H1 (cell line): ENCODE measurements at regions not wholly inside any gene's neighbourhood (a gene's known extent, or its start where the extent isn't known, plus 50 kb on each side); places are given as distances from the start of the nearest gene placed in this dataset.

Experiments
- CTCF ChIA-PET: fragments of 300-600 bp; sonication (Branson Sonifier 250); formaldehyde crosslinking; loops from one replicate; lab custom pipeline; 2021; ENCODE audit not compliant: partially characterized antibody; lab: Charles Lee
- POLR2A ChIA-PET: fragments of 300-600 bp; sonication (Branson Sonifier 250); formaldehyde crosslinking; loops from one replicate; lab custom pipeline; 2021; ENCODE audit warnings: inconsistent platforms; ENCODE audit not compliant: partially characterized antibody; lab: Charles Lee
- DNase-seq, 2 experiments: peaks; one replicate each; pipeline versions ENCODE4 v3.0.0 to v3.0.0-alpha.2; 2010 to 2022; ENCODE audit warnings: low spot score in 2 of 2, low read depth in 1 of 2, mixed read lengths in 1 of 2
- FAIRE-seq: peaks from 2 replicates; lab custom pipeline; 2011; peaks lifted over from hg19 to GRCh38; lab: Jason Lieb, UNC
- H2AFZ ChIP-seq: 2 replicates; pipeline ENCODE4 v1.8.1; 2012; ENCODE audit warnings: low read length, inconsistent platforms
- H2AK5ac ChIP-seq: 2 replicates; pipeline ENCODE4 v1.6.1; 2013; ENCODE audit warnings: low read depth, low read length
- H2BK120ac ChIP-seq: replicated peaks from 2 replicates; pipeline ENCODE3; 2013; ENCODE audit warnings: low read depth, low read length, inconsistent platforms
- H2BK12ac ChIP-seq: 2 replicates; pipeline ENCODE4 v1.6.1; 2013; ENCODE audit warnings: low read depth, low read length
- H2BK15ac ChIP-seq: 2 replicates; pipeline ENCODE4 v1.6.1; 2013; ENCODE audit warnings: low read length
- H2BK20ac ChIP-seq: 2 replicates; pipeline ENCODE4 v1.6.1; 2013; ENCODE audit warnings: low read length
- H2BK5ac ChIP-seq: 2 replicates; pipeline ENCODE4 v1.6.1; 2013; ENCODE audit warnings: low read depth, low read length
- H3K14ac ChIP-seq: 2 replicates; pipeline ENCODE4 v1.6.1; 2013; ENCODE audit warnings: inconsistent platforms; ENCODE audit not compliant: insufficient read length
- H3K18ac ChIP-seq: 2 replicates; pipeline ENCODE4 v1.6.1; 2013; ENCODE audit warnings: low read length; ENCODE audit errors: extremely low read depth
- H3K23ac ChIP-seq: 2 replicates; pipeline ENCODE4 v1.6.1; 2013; ENCODE audit warnings: inconsistent platforms; ENCODE audit not compliant: insufficient read length
- H3K23me2 ChIP-seq: 2 replicates; pipeline ENCODE4 v1.6.1; 2013; ENCODE audit warnings: low read depth, low read length
- H3K27ac ChIP-seq: 2 replicates; pipeline ENCODE4 v1.6.1; 2011; ENCODE audit warnings: low read depth, low read length, inconsistent platforms
- H3K27me3 ChIP-seq, 4 experiments: replicated peaks in 1 of 4; 1 replicate in 1 of 4; 2 replicates in 3 of 4; pipeline versions ENCODE4 v1.6.1 to v1.8.1; 2011 to 2013; ENCODE audit warnings: low read length in 3 of 4, mild to moderate bottlenecking in 3 of 4, inconsistent platforms in 2 of 4, mixed read lengths in 2 of 4, moderate library complexity in 1 of 4; ENCODE audit not compliant: control insufficient read depth in 3 of 4, insufficient read depth in 3 of 4; ENCODE audit errors: extremely low read depth in 1 of 4
- H3K36me3 ChIP-seq, 4 experiments: 2 replicates each; pipeline versions ENCODE4 v1.6.1 to v1.8.1; 2011 to 2013; ENCODE audit warnings: mild to moderate bottlenecking in 4 of 4, low read length in 3 of 4, moderate library complexity in 2 of 4, control low read depth in 1 of 4, inconsistent platforms in 1 of 4; ENCODE audit not compliant: insufficient read depth in 4 of 4, control insufficient read depth in 2 of 4
- H3K4ac ChIP-seq: replicated peaks from 2 replicates; pipeline ENCODE3; 2013; ENCODE audit warnings: low read length, low read depth, mixed read lengths, inconsistent platforms; ENCODE audit not compliant: insufficient read length
- H3K4me1 ChIP-seq, 4 experiments: replicated peaks in 1 of 4; 1 replicate in 1 of 4; 2 replicates in 3 of 4; pipeline versions ENCODE4 v1.6.1 to v1.8.1; 2011 to 2013; ENCODE audit warnings: low read length in 3 of 4, inconsistent platforms in 2 of 4, mixed read lengths in 1 of 4; ENCODE audit not compliant: insufficient read depth in 4 of 4, control insufficient read depth in 3 of 4
- H3K4me2 ChIP-seq, 2 experiments: 2 replicates each; pipeline versions ENCODE4 v1.6.1 to v1.8.1; 2011 to 2013; ENCODE audit warnings: low read depth in 2 of 2, low read length in 2 of 2, control low read depth in 1 of 2, inconsistent platforms in 1 of 2, mild to moderate bottlenecking in 1 of 2; ENCODE audit not compliant: insufficient read depth in 1 of 2
- H3K4me3 ChIP-seq, 4 experiments: fragments of 200-600, 300-600 bp in 1 of 4; sonication (generic), shearing (Covaris generic), sonication (Bioruptor Twin) in 1 of 4; 2 replicates each; pipeline versions ENCODE4 v1.5.1 to v1.8.1; 2011 to 2016; ENCODE audit warnings: low read length in 4 of 4, low read depth in 3 of 4, control low read depth in 2 of 4, inconsistent platforms in 2 of 4, mild to moderate bottlenecking in 2 of 4, mixed read lengths in 1 of 4, moderate library complexity in 1 of 4; ENCODE audit not compliant: insufficient read depth in 2 of 4; ENCODE audit errors: extremely low read depth in 1 of 4
- H3K56ac ChIP-seq: replicated peaks from 2 replicates; pipeline ENCODE3; 2013; ENCODE audit warnings: low read depth, mild to moderate bottlenecking, mixed read lengths, low read length, inconsistent platforms; ENCODE audit not compliant: insufficient read length
- H3K79me1 ChIP-seq: 2 replicates; pipeline ENCODE4 v1.6.1; 2013; ENCODE audit warnings: low read depth, low read length, control low read depth
- H3K79me2 ChIP-seq, 2 experiments: 2 replicates each; pipeline versions ENCODE4 v1.6.1 to v1.8.1; 2012 to 2013; ENCODE audit warnings: low read length in 2 of 2, mild to moderate bottlenecking in 2 of 2, inconsistent platforms in 1 of 2; ENCODE audit not compliant: insufficient read depth in 2 of 2, control insufficient read depth in 1 of 2
- H3K9ac ChIP-seq, 4 experiments: replicated peaks in 1 of 4; 1 replicate in 1 of 4; 2 replicates in 3 of 4; pipeline versions ENCODE4 v1.6.1 to v1.8.1; 2011 to 2013; ENCODE audit warnings: low read depth in 3 of 4, low read length in 3 of 4, control low read depth in 2 of 4, mild to moderate bottlenecking in 2 of 4, moderate library complexity in 2 of 4, inconsistent platforms in 1 of 4; ENCODE audit errors: extremely low read depth in 1 of 4
- H3K9me3 ChIP-seq, 2 experiments: 2 replicates each; pipeline versions ENCODE4 v1.6.1 to v1.8.1; 2012 to 2013; ENCODE audit warnings: mild to moderate bottlenecking in 2 of 2, moderate library complexity in 2 of 2, control low read depth in 1 of 2, inconsistent platforms in 1 of 2, low read depth in 1 of 2, low read length in 1 of 2, mixed read lengths in 1 of 2; ENCODE audit not compliant: insufficient read depth in 2 of 2
- H4K20me1 ChIP-seq, 2 experiments: replicated peaks in 1 of 2; 2 replicates each; pipeline versions ENCODE3 to v1.8.1; 2011 to 2013; ENCODE audit warnings: inconsistent platforms in 2 of 2, low read length in 2 of 2, mild to moderate bottlenecking in 1 of 2; ENCODE audit not compliant: insufficient read depth in 2 of 2, control insufficient read depth in 1 of 2
- H4K5ac ChIP-seq: 2 replicates; pipeline ENCODE4 v1.6.1; 2013; ENCODE audit warnings: low read length, low read depth, mixed read lengths, inconsistent platforms; ENCODE audit not compliant: insufficient read length
- H4K8ac ChIP-seq: 2 replicates; pipeline ENCODE4 v1.8.0; 2013; ENCODE audit warnings: mild to moderate bottlenecking, moderate library complexity, low read length, inconsistent platforms; ENCODE audit not compliant: insufficient read depth; ENCODE audit errors: extremely low read depth
- H4K91ac ChIP-seq: replicated peaks from 2 replicates; pipeline ENCODE3; 2013; ENCODE audit warnings: low read length, mixed read lengths, inconsistent platforms; ENCODE audit not compliant: insufficient read length
- ATF2 ChIP-seq: IDR thresholded peaks from 2 replicates; pipeline ENCODE4 v1.6.1; 2012; ENCODE audit warnings: low read length, inconsistent platforms
- CBX5 ChIP-seq: fragments of 300-800, 300-1000 bp; sonication (generic); IDR thresholded peaks from 2 replicates; pipeline ENCODE4 v1.7.1; 2016; ENCODE audit warnings: antibody characterized with exemption, low read length, low read depth
- CHD2 ChIP-seq: IDR thresholded peaks from 2 replicates; pipeline ENCODE4 v1.6.1; 2012; ENCODE audit warnings: low read length, improper control_type of control experiment
- EP300 ChIP-seq, 2 experiments: IDR thresholded peaks; 1 replicate in 1 of 2; 2 replicates in 1 of 2; pipeline ENCODE4 v1.6.1; 2011 to 2012; ENCODE audit warnings: low read depth in 2 of 2, low read length in 2 of 2, mild to moderate bottlenecking in 2 of 2, borderline replicate concordance in 1 of 2, inconsistent platforms in 1 of 2, moderate library complexity in 1 of 2
- MAFK ChIP-seq: IDR thresholded peaks from 2 replicates; pipeline ENCODE4 v1.6.1; 2012; ENCODE audit warnings: low read depth, mild to moderate bottlenecking, improper control_type of control experiment, low read length
- NRF1 ChIP-seq: IDR thresholded peaks from 2 replicates; pipeline ENCODE4 v1.6.1; 2011; ENCODE audit warnings: mild to moderate bottlenecking, low read depth, low read length, improper control_type of control experiment
- RBBP5 ChIP-seq: IDR thresholded peaks from 2 replicates; pipeline ENCODE4 v1.7.1; 2012; ENCODE audit warnings: low read depth, mild to moderate bottlenecking, inconsistent platforms, low read length, moderate library complexity, borderline replicate concordance
- RFX5 ChIP-seq: IDR thresholded peaks from 2 replicates; pipeline ENCODE4 v1.6.1; 2011; ENCODE audit warnings: low read depth, low read length, improper control_type of control experiment, borderline replicate concordance
- WGBS, 2 experiments: shearing (Covaris generic) in 1 of 2; methylation state at CpG; one replicate each; pipeline versions ENCODE4 v1.1.6 to v1.1.7; 2013 to 2015; ENCODE audit warnings: low lambda C conversion rate in 2 of 2, mixed read lengths in 2 of 2, inconsistent platforms in 1 of 2, low coverage in 1 of 2, missing lambda C conversion rate in 1 of 2; ENCODE audit not compliant: insufficient replicate concordance in 2 of 2, insufficient coverage in 1 of 2, insufficient read length in 1 of 2; ENCODE audit errors: extremely low coverage in 1 of 2, missing lambda C conversion rate in 1 of 2; 5-methylcytosine and 5-hydroxymethylcytosine counted together

GRCh38 chr17:34001246-34001645 lies 253.8 kb upstream of the CCL2 start:
- Histone ChIP-seq H3K23me2 (no peaks in the 10 kb centered on the region; the same call in 1 of the 2 replicates), H2AK5ac (no peak overlapping the region), H3K4me3 (no peak overlapping the region), H4K20me1 (no peaks in the 10 kb centered on the region), H3K56ac (no peak overlapping the region), H4K91ac (no peak overlapping the region), H2BK120ac (no peak overlapping the region), H2BK15ac (no peak overlapping the region), H3K18ac (no peak overlapping the region), H3K79me1 (no peaks in the 10 kb centered on the region), H4K8ac (no peak overlapping the region), H3K79me2 (no peaks in the 10 kb centered on the region), H3K4me2 (no peak overlapping the region), H3K27me3 (no peaks in the 10 kb centered on the region), H3K9ac (no peak overlapping the region), H3K23ac (no peak overlapping the region), H2BK12ac (no peak overlapping the region), H3K14ac (no peak overlapping the region), H3K9me3 (no peaks in the 10 kb centered on the region), H4K5ac (no peak overlapping the region), H3K4ac (no peak overlapping the region), H2BK20ac (no peak overlapping the region), H3K27ac (no peak overlapping the region), H2BK5ac (no peak overlapping the region), H3K36me3 (no peaks in the 10 kb centered on the region), H3K4me1 (no peaks in the 10 kb centered on the region), H2AFZ (no peak overlapping the region)
- no peak for TF ChIP-seq CHD2
- TF ChIP-seq MAFK, result no peak
- TF ChIP-seq RFX5, result no peak
- no peak for TF ChIP-seq RBBP5
- TF ChIP-seq ATF2, result no peak
- no peak for TF ChIP-seq NRF1
- no peak for TF ChIP-seq EP300 (IDR thresholded peaks at IDR 0.05; ENCODE audit: borderline replicate concordance in 1 of 2, low read depth in 2 of 2, low read length in 2 of 2)
- no peak for TF ChIP-seq CBX5
- no peak for FAIRE-seq
- 75% methylated on average over 2 of the region's 2 CpGs; no CpG with 5 or more reads in 1 of the 2 experiments for WGBS, 2 experiments
- POLR2A ChIA-PET, result no interaction called here
- DNase-seq, result no peak
- CTCF ChIA-PET, result interaction anchor here (0.6 kb wide), 1 partner anchor 73 kb away, joined by 3 read pairs; no protein-coding TSS in a partner anchor
